CD14-positive monocyte (primary cell): ENCODE measurements at regions not wholly inside any gene's neighbourhood (a gene's known extent, or its start where the extent isn't known, plus 50 kb on each side); places are given as distances from the start of the nearest gene placed in this dataset.

ENCODE experiments used
- DNase-seq, 3 donors: peaks; one replicate each; pipeline ENCODE4 v3.0.0-alpha.2; 2011 to 2022
- H2AFZ ChIP-seq: 2 replicates; pipeline ENCODE4 v1.6.0; 2012; ENCODE audit warnings: mild to moderate bottlenecking, low read depth, low read length, inconsistent platforms; ENCODE audit not compliant: insufficient read depth, poor library complexity, severe bottlenecking
- H3K27ac ChIP-seq, 2 donors: 1 replicate in 1 of 2; 2 replicates in 1 of 2; pipeline ENCODE4 v1.5.1; 2012 to 2013; ENCODE audit warnings: low read length in 2 of 2, control low read depth in 1 of 2, inconsistent platforms in 1 of 2, low read depth in 1 of 2, mild to moderate bottlenecking in 1 of 2
- H3K27me3 ChIP-seq, 2 donors: one replicate each; pipeline versions ENCODE4 v1.6.0 to v1.6.1; 2011 to 2013; ENCODE audit warnings: low read length in 2 of 2; ENCODE audit not compliant: control insufficient read depth in 2 of 2, insufficient read depth in 2 of 2
- H3K36me3 ChIP-seq, 2 donors: replicated peaks in 1 of 2; 1 replicate in 1 of 2; 2 replicates in 1 of 2; pipeline versions ENCODE4 v1.5.1 to v1.6.1; 2012 to 2013; ENCODE audit warnings: low read length in 2 of 2, control low read depth in 1 of 2, inconsistent platforms in 1 of 2, mild to moderate bottlenecking in 1 of 2; ENCODE audit not compliant: insufficient read depth in 2 of 2, control insufficient read depth in 1 of 2
- H3K4me1 ChIP-seq, 2 donors: 1 replicate in 1 of 2; 2 replicates in 1 of 2; pipeline versions ENCODE4 v1.5.1 to v1.6.1; 2012 to 2013; ENCODE audit warnings: low read length in 2 of 2, control low read depth in 1 of 2, inconsistent platforms in 1 of 2, mild to moderate bottlenecking in 1 of 2, moderate library complexity in 1 of 2; ENCODE audit not compliant: insufficient read depth in 2 of 2, control insufficient read depth in 1 of 2
- H3K4me2 ChIP-seq: replicated peaks from 2 replicates; pipeline ENCODE3; 2012; ENCODE audit warnings: low read length, moderate library complexity, mild to moderate bottlenecking; ENCODE audit not compliant: poor library complexity, severe bottlenecking; ENCODE audit errors: extremely low read depth
- H3K4me3 ChIP-seq, 3 experiments: fragments of 200-600 bp in 1 of 3; sonication (generic) in 1 of 3; replicated peaks in 1 of 3; 1 replicate in 2 of 3; 2 replicates in 1 of 3; pipeline ENCODE4 v1.5.1; 2011 to 2013; ENCODE audit warnings: low read length in 3 of 3, mild to moderate bottlenecking in 3 of 3, control low read depth in 2 of 3, low read depth in 2 of 3, inconsistent platforms in 1 of 3, moderate library complexity in 1 of 3
- H3K79me2 ChIP-seq: 2 replicates; pipeline ENCODE4 v1.6.0; 2012; ENCODE audit warnings: mild to moderate bottlenecking, control low read depth, inconsistent platforms, low read length, moderate library complexity; ENCODE audit not compliant: insufficient read depth
- H3K9ac ChIP-seq: 2 replicates; pipeline ENCODE4 v1.6.0; 2017; ENCODE audit warnings: low read length, mild to moderate bottlenecking; ENCODE audit not compliant: insufficient read depth, poor library complexity, severe bottlenecking
- H3K9me3 ChIP-seq, 2 donors: replicated peaks in 1 of 2; 1 replicate in 1 of 2; 2 replicates in 1 of 2; pipeline versions ENCODE4 v1.5.1 to v1.6.1; 2012 to 2013; ENCODE audit warnings: low read length in 2 of 2, control low read depth in 1 of 2; ENCODE audit not compliant: control insufficient read depth in 1 of 2, insufficient read depth in 1 of 2
- H4K20me1 ChIP-seq: 2 replicates; pipeline ENCODE4 v1.6.0; 2012; ENCODE audit warnings: mild to moderate bottlenecking, low read length, control low read depth, moderate library complexity; ENCODE audit not compliant: insufficient read depth
- H3K27ac Mint-ChIP-seq, 7 donors: one replicate each; pipeline ENCODE4 v1.8.0; 2020; ENCODE audit warnings: mild to moderate bottlenecking in 7 of 7, mixed read lengths in 7 of 7, moderate library complexity in 6 of 7, inconsistent platforms in 2 of 7
- H3K27me3 Mint-ChIP-seq, 3 donors: one replicate each; pipeline ENCODE4 v1.8.0; 2021 to 2022; ENCODE audit warnings: low read depth in 3 of 3, mild to moderate bottlenecking in 3 of 3, mixed read lengths in 3 of 3, moderate library complexity in 3 of 3, inconsistent platforms in 1 of 3
- H3K36me3 Mint-ChIP-seq, 2 donors: one replicate each; pipeline ENCODE4 v1.8.0; 2020; ENCODE audit warnings: mixed read lengths in 2 of 2, inconsistent platforms in 1 of 2, mild to moderate bottlenecking in 1 of 2
- H3K4me1 Mint-ChIP-seq: one replicate; pipeline ENCODE4 v1.8.0; 2020; ENCODE audit warnings: mild to moderate bottlenecking, mixed read lengths
- H3K4me3 Mint-ChIP-seq, 2 donors: one replicate each; pipeline ENCODE4 v1.8.0; 2020; ENCODE audit warnings: mild to moderate bottlenecking in 2 of 2, mixed read lengths in 2 of 2, moderate library complexity in 1 of 2
- H3K9me3 Mint-ChIP-seq, 7 donors: one replicate each; pipeline ENCODE4 v1.8.0; 2020 to 2022; ENCODE audit warnings: mixed read lengths in 7 of 7, mild to moderate bottlenecking in 6 of 7, moderate library complexity in 6 of 7, inconsistent platforms in 2 of 7
- CTCF ChIP-seq: fragments of 200-600 bp; IDR thresholded peaks from one replicate; pipeline ENCODE4 v1.8.0; 2022; ENCODE audit warnings: antibody characterized with exemption, mild to moderate bottlenecking
- WGBS: methylation state at CpG from one replicate; pipeline ENCODE4 v1.1.5; 2013; ENCODE audit warnings: missing lambda C conversion rate; ENCODE audit not compliant: insufficient coverage; 5-methylcytosine and 5-hydroxymethylcytosine counted together
- intact Hi-C, 2 donors: fragments of 100-400 bp; cut with micrococcal nuclease; formaldehyde crosslinking; loops; one replicate each; pipeline versions ENCODE4 v1.15.0 to v1.15.1; 2023

- no peak overlapping the region for H3K4me2 ChIP-seq
These were observed 1353.7 kb upstream of the ACO1 start for GRCh38 chr9:31030741-31031202.

GRCh38 chr9:31032206-31032605 lies 1352.2 kb upstream of the ACO1 start:
- Mint-ChIP-seq H3K4me3 (no peak overlapping the region), H3K4me1 (no peaks in the 10 kb centered on the region), H3K36me3 (no peaks in the 10 kb centered on the region), H3K27me3 (peaks cover 0 to 1% (median 0%) of the 10 kb centered on the region in 3 donors), H3K27ac (no peak overlapping the region), H3K9me3 (peaks cover 0 to 3% (median 0%) of the 10 kb centered on the region in 7 donors)
- no peaks in the 10 kb centered on the region for H3K27me3 ChIP-seq
- 80% methylated on average over 1 of the region's 3 CpGs for WGBS
- no peaks in the 10 kb centered on the region for H3K36me3 ChIP-seq
- H3K4me1 ChIP-seq = no peaks in the 10 kb centered on the region
- no peaks in the 10 kb centered on the region for H3K9me3 ChIP-seq
- H4K20me1 ChIP-seq = no peaks in the 10 kb centered on the region
- no peak overlapping the region for H2AFZ ChIP-seq
- H3K4me3 ChIP-seq = no peak overlapping the region
- H3K9ac ChIP-seq = no peak overlapping the region
- H3K79me2 ChIP-seq = no peaks in the 10 kb centered on the region
- H3K4me2 ChIP-seq = no peak overlapping the region
- H3K27ac ChIP-seq = no peak overlapping the region
- no peak for DNase-seq
- TF ChIP-seq CTCF = no peak
- intact Hi-C loops = no loop called here

More at GRCh38 chr9:31030741-31031202, 1353.7 kb upstream of the ACO1 start:
- Mint-ChIP-seq H3K27me3 (peaks cover 0 to 1% (median 0%) of the 10 kb centered on the region in 3 donors), H3K36me3 (no peaks in the 10 kb centered on the region), H3K4me1 (no peaks in the 10 kb centered on the region), H3K4me3 (no peak overlapping the region), H3K27ac (no peak overlapping the region), H3K9me3 (peaks cover 0 to 3% (median 0%) of the 10 kb centered on the region in 7 donors)
- intact Hi-C loops = no loop called here
- no peaks in the 10 kb centered on the region for H3K79me2 ChIP-seq
- no peak overlapping the region for H3K4me3 ChIP-seq
- H3K4me1 ChIP-seq = no peaks in the 10 kb centered on the region
- no peaks in the 10 kb centered on the region for H3K9me3 ChIP-seq
- H4K20me1 ChIP-seq = no peaks in the 10 kb centered on the region
- H2AFZ ChIP-seq = no peak overlapping the region
- H3K36me3 ChIP-seq = no peaks in the 10 kb centered on the region
- H3K27me3 ChIP-seq = no peaks in the 10 kb centered on the region
- no peak overlapping the region for H3K9ac ChIP-seq
- no peak overlapping the region for H3K27ac ChIP-seq
- DNase-seq = no peak
- WGBS = 44% methylated on average over 4 of the region's 6 CpGs
- TF ChIP-seq CTCF = no peak
